Heart left ventricle (tissue), 16 donors: ENCODE measurements at regions not wholly inside any gene's neighbourhood (a gene's known extent, or its start where the extent isn't known, plus 50 kb on each side); places are given as distances from the start of the nearest gene placed in this dataset.

Source experiments
- ATAC-seq, 4 donors: fragments of 200-7000 bp; cut with Tn5 transposase; one replicate each; pipeline ENCODE4 v1.9.1; 2020 to 2022; ENCODE audit warnings: moderate library complexity in 4 of 4, mild to moderate bottlenecking in 3 of 4, moderate number of reproducible peaks in 1 of 4
- DNase-seq, 5 donors: peaks; one replicate each; pipeline ENCODE4 v3.0.0-alpha.2; 2020
- H3K27ac ChIP-seq, 12 donors: fragments of 200-600 bp; sonication (generic) in 4 of 12; one replicate each; pipeline versions ENCODE4 v1.5.0 to v1.8.0; 2016 to 2022; ENCODE audit warnings: mild to moderate bottlenecking in 2 of 12
- H3K27me3 ChIP-seq, 9 donors: fragments of 200-600 bp; sonication (generic) in 2 of 9; one replicate each; pipeline versions ENCODE4 v1.5.1 to v1.8.0; 2016 to 2022; ENCODE audit warnings: mild to moderate bottlenecking in 3 of 9
- H3K36me3 ChIP-seq, 9 donors: fragments of 200-600 bp; sonication (generic) in 2 of 9; one replicate each; pipeline versions ENCODE4 v1.5.0 to v1.8.0; 2018 to 2022; ENCODE audit warnings: mild to moderate bottlenecking in 2 of 9
- H3K4me1 ChIP-seq, 12 donors: fragments of 200-600 bp; sonication (generic) in 4 of 12; one replicate each; pipeline versions ENCODE4 v1.5.0 to v1.8.0; 2016 to 2022; ENCODE audit warnings: mild to moderate bottlenecking in 3 of 12
- H3K4me3 ChIP-seq, 12 donors: fragments of 200-600 bp; sonication (generic) in 4 of 12; one replicate each; pipeline versions ENCODE4 v1.5.0 to v1.8.0; 2017 to 2022; ENCODE audit warnings: mild to moderate bottlenecking in 9 of 12, moderate library complexity in 4 of 12
- H3K9me3 ChIP-seq, 12 donors: fragments of 200-600 bp; sonication (generic) in 4 of 12; one replicate each; pipeline versions ENCODE4 v1.5.0 to v1.8.0; 2016 to 2022; ENCODE audit warnings: mild to moderate bottlenecking in 1 of 12
- CTCF ChIP-seq, 12 donors: fragments of 200-600 bp; sonication (generic) in 4 of 12; IDR thresholded peaks; one replicate each; pipeline versions ENCODE4 v1.5.0 to v1.8.0; 2018 to 2022; ENCODE audit warnings: antibody characterized with exemption in 12 of 12, mild to moderate bottlenecking in 5 of 12
- POLR2A ChIP-seq, 2 donors: fragments of 450-650 bp; IDR thresholded peaks; one replicate each; pipeline ENCODE4 v1.6.1; 2017; ENCODE audit warnings: antibody characterized with exemption in 2 of 2, mild to moderate bottlenecking in 2 of 2, moderate library complexity in 2 of 2
- WGBS, 4 donors: extraction: QIAGEN DNeasy Blood & Tissue Kit in 2 of 4; methylation state at CpG; one replicate each; pipeline versions ENCODE4 v1.1.5 to v1.1.7; 2013 to 2018; 5-methylcytosine and 5-hydroxymethylcytosine counted together
- intact Hi-C, 10 donors: fragments of 100-400 bp; cut with DNase I; formaldehyde crosslinking; loops; one replicate each; pipeline versions ENCODE4 v1.11.1 to v1.14.2; 2022
- donor health status: ischemic (EF 13 %, LVEDD 7.1; RV severe dilation, severe dysfunction).
- donor health status: healthy with polysubstance abuse.
- donor health status: DM: no; HTN: yes; CAD: no.
- donor health status: DM: no; HTN: no; CAD: no.
- donor health status: ischemic (EF 25% LVEDD 6.9; RV normal size, moderate dysfunction).
- donor health status: ischemic (EF 25% LVEDD 5.7; RV mildly dilated, moderate dysfunction).
- donor health status: healthy.
- donor health status: DM: yes; HTN: yes; CAD: no.
- donor health status: ischemic (EF 35%, LVEDD 5.7; RV mildly dilated, moderate dysfunction).
- donor health status: nonischemic (EF 11% LVEDD 7.7; RV severe dilation, severe dysfunction).
- donor health status: DM: yes; HTN: yes; CAD: no.
- donor health status: PGD.
- donor health status: ischemic (EF 29% LVEDD 5.4; RV normal size, mild dysfunction).
- donor health status: nonischemic (EF 23%, LVEDD 6.1; RV moderate dilation, normal function).

DNA sequence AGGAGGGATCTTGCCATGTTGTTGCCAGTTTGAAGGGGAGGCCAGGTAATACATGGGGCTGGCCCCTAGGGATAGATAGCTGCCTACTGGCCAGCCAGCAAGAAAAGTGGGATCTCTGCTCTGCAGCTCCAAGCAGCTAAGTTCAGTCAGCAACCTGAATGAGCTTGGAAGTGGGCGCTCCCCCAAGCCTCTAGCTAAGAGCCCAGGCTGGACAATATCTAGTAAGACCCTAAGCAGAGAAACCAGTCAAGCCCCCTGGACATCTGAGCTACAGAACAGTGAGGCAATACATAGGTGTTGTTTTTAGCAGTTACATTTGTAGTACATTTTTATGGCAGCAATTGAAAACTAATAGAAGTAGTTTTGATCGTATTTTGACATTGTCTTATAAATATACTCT is 409.8 kb upstream of the SMIM21 start:
- no peaks in the 10 kb centered on the region for H3K36me3 ChIP-seq
- 87 to 91% (median 90%) methylated on average over 2 of the region's 2 CpGs for WGBS, 4 donors
- no peak for DNase-seq
- no peak overlapping the region for H3K4me3 ChIP-seq
- no peak for ATAC-seq
- H3K9me3 ChIP-seq = peaks cover 0 to 7% (median 0%) of the 10 kb centered on the region in 12 donors
- no peaks in the 10 kb centered on the region for H3K4me1 ChIP-seq
- TF ChIP-seq CTCF (IDR thresholded peaks at IDR 0.05) (no peak), POLR2A (IDR thresholded peaks at IDR 0.05) (no peak)
- intact Hi-C loops = no loop called here
- H3K27ac ChIP-seq = no peak overlapping the region
- H3K27me3 ChIP-seq = peaks cover 0 to 5% (median 0%) of the 10 kb centered on the region in 9 donors

DNA sequence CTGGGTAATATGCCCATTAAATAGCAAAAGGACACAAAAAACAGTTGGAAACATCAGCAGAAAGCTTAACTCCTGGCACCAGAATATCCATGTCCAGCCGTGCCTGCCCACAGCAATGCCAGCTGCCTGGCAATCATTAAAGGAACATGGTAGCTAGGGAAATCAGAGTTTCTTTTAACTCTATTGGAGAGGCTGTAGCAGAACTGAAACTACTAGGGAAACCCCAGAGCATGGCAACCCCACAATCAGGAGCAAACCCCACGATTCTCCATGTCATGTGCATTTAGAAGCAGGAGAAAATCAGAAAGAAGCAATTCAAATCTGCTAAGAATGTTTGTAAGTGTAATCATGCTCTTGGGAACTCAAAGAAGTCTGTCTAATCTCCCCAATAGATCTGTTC is 409.0 kb upstream of the SMIM21 start:
- H3K4me3 ChIP-seq = no peak overlapping the region
- 70 to 81% (median 71%) methylated on average over 2 of the region's 2 CpGs for WGBS, 4 donors
- no peak overlapping the region for H3K27ac ChIP-seq
- H3K4me1 ChIP-seq = no peaks in the 10 kb centered on the region
- no peak for DNase-seq
- TF ChIP-seq POLR2A (IDR thresholded peaks at IDR 0.05) (no peak), CTCF (IDR thresholded peaks at IDR 0.05) (no peak)
- peaks cover 0 to 5% (median 0%) of the 10 kb centered on the region in 9 donors for H3K27me3 ChIP-seq
- intact Hi-C loops = no loop called here
- no peak for ATAC-seq
- H3K9me3 ChIP-seq = peaks cover 0 to 7% (median 0%) of the 10 kb centered on the region in 12 donors
- no peaks in the 10 kb centered on the region for H3K36me3 ChIP-seq

DNA sequence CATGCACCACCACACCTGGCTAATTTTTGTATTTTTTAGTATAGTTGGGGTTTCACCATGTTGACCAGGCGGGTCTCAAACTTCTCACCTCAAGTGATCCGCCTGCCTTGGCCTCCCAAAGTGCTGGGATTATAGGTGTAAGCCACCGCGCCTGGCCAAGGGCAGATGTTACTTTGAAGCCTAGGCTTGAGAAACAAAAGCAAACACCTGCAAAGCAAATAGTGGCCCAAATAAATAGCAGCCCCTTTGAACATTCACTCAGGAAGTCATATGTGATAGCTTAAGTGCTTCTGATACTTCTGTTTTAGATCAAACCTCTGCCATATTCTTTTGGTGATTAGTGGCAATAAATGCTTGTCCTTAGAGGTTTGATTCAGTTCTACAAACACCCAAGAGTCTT is 404.5 kb upstream of the SMIM21 start:
- H3K9me3 ChIP-seq = peaks cover 0 to 7% (median 0%) of the 10 kb centered on the region in 12 donors
- 89 to 98% (median 91%) methylated on average over 4 of the region's 4 CpGs for WGBS, 4 donors
- DNase-seq = no peak
- intact Hi-C loops = no loop called here
- no peaks in the 10 kb centered on the region for H3K27me3 ChIP-seq
- H3K27ac ChIP-seq = no peak overlapping the region
- no peak overlapping the region for H3K4me3 ChIP-seq
- ATAC-seq = no peak
- TF ChIP-seq CTCF (IDR thresholded peaks at IDR 0.05) (no peak), POLR2A (IDR thresholded peaks at IDR 0.05) (no peak)
- no peaks in the 10 kb centered on the region for H3K36me3 ChIP-seq
- H3K4me1 ChIP-seq = no peaks in the 10 kb centered on the region

GRCh38 chr18:75830828-75831227 is 403.3 kb upstream of the SMIM21 start:
- Histone ChIP-seq H3K9me3 (peaks cover 0 to 7% (median 0%) of the 10 kb centered on the region in 12 donors), H3K36me3 (no peaks in the 10 kb centered on the region), H3K4me1 (no peaks in the 10 kb centered on the region), H3K27ac (no peak overlapping the region), H3K27me3 (no peaks in the 10 kb centered on the region), H3K4me3 (no peak overlapping the region)
- 56 to 60% (median 58%) methylated on average over 2 of the region's 2 CpGs for WGBS, 4 donors
- no peak for ATAC-seq
- intact Hi-C loops = no loop called here
- no peak for DNase-seq
- no peak for TF ChIP-seq CTCF (IDR thresholded peaks at IDR 0.05)
